ENCODE measurements at regions not wholly inside any gene's neighbourhood (a gene's known extent, or its start where the extent isn't known, plus 50 kb on each side); places are given as distances from the start of the nearest gene placed in this dataset.
A peak's percentile ranks its signal among the peaks of the same experiment; 100 is the strongest.

GRCh38 chr11:81802591-81802990 is 931.1 kb downstream of the FAM181B start:
- peaks cover 44% of the 10 kb centered on the region for H3K4me1 Mint-ChIP-seq
- WGBS, 2 experiments (ENCODE audit: insufficient coverage in 1 of 2, insufficient read length in 1 of 2), result no CpG with 5 or more reads among the region's 3 CpGs
- TF ChIP-seq, protein P1, sequence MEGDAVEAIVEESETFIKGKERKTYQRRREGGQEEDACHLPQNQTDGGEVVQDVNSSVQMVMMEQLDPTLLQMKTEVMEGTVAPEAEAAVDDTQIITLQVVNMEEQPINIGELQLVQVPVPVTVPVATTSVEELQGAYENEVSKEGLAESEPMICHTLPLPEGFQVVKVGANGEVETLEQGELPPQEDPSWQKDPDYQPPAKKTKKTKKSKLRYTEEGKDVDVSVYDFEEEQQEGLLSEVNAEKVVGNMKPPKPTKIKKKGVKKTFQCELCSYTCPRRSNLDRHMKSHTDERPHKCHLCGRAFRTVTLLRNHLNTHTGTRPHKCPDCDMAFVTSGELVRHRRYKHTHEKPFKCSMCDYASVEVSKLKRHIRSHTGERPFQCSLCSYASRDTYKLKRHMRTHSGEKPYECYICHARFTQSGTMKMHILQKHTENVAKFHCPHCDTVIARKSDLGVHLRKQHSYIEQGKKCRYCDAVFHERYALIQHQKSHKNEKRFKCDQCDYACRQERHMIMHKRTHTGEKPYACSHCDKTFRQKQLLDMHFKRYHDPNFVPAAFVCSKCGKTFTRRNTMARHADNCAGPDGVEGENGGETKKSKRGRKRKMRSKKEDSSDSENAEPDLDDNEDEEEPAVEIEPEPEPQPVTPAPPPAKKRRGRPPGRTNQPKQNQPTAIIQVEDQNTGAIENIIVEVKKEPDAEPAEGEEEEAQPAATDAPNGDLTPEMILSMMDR (conservative IDR thresholded peaks at IDR 0.05), result no peak
- H3K4me3 ChIP-seq (ENCODE audit: low read length), result no peak overlapping the region
- H3K9me3 ChIP-seq (ENCODE audit: control insufficient read depth, low read length), result no peaks in the 10 kb centered on the region
- no peaks in the 10 kb centered on the region for H3K4me1 ChIP-seq (ENCODE audit: control insufficient read depth, insufficient read depth, low read length)
- peak overlapping the region; percentile 79 for H3K27ac Mint-ChIP-seq
- H3K27ac ChIP-seq (ENCODE audit: low read depth, low read length), result no peak overlapping the region
- no peak overlapping the region for H3K9ac ChIP-seq (ENCODE audit: extremely low read depth, low read length, poor library complexity, severe bottlenecking)
- peaks cover 16% of the 10 kb centered on the region for H3K36me3 Mint-ChIP-seq (ENCODE audit: low read depth)
- H3K9me3 Mint-ChIP-seq, result peaks cover 28% of the 10 kb centered on the region
- no peaks in the 10 kb centered on the region for H3K36me3 ChIP-seq (ENCODE audit: control insufficient read depth, insufficient read depth, low read length)
- no peak for DNase-seq
- no peaks in the 10 kb centered on the region for H3K27me3 Mint-ChIP-seq (ENCODE audit: insufficient read depth)
- H3K4me3 Mint-ChIP-seq, result no peak overlapping the region
- H3K27me3 ChIP-seq (ENCODE audit: control insufficient read depth, insufficient read depth, low read length, poor library complexity, severe bottlenecking), result no peaks in the 10 kb centered on the region

GRCh38 chr11:81792416-81792815 is 941.2 kb downstream of the FAM181B start:
- Histone ChIP-seq H3K36me3 (ENCODE audit: control insufficient read depth, insufficient read depth, low read length) (no peaks in the 10 kb centered on the region), H3K27ac (ENCODE audit: low read depth, low read length) (no peak overlapping the region), H3K9me3 (ENCODE audit: control insufficient read depth, low read length) (no peaks in the 10 kb centered on the region), H3K27me3 (ENCODE audit: control insufficient read depth, insufficient read depth, low read length, poor library complexity, severe bottlenecking) (no peaks in the 10 kb centered on the region), H3K4me1 (ENCODE audit: control insufficient read depth, insufficient read depth, low read length) (no peaks in the 10 kb centered on the region), H3K4me3 (ENCODE audit: low read length) (no peak overlapping the region), H3K9ac (ENCODE audit: extremely low read depth, low read length, poor library complexity, severe bottlenecking) (no peak overlapping the region)
- Mint-ChIP-seq H3K36me3 (ENCODE audit: low read depth) (peaks cover 3% of the 10 kb centered on the region), H3K4me3 (no peak overlapping the region), H3K27me3 (ENCODE audit: insufficient read depth) (no peaks in the 10 kb centered on the region), H3K4me1 (peaks cover 13% of the 10 kb centered on the region), H3K27ac (no peak overlapping the region), H3K9me3 (peaks cover 10% of the 10 kb centered on the region)
- TF ChIP-seq, protein P1 (conservative IDR thresholded peaks at IDR 0.05), result no peak
- no peak for DNase-seq
- no CpG with 5 or more reads among the region's 4 CpGs for WGBS, 2 experiments (ENCODE audit: insufficient coverage in 1 of 2, insufficient read length in 1 of 2)

DNA sequence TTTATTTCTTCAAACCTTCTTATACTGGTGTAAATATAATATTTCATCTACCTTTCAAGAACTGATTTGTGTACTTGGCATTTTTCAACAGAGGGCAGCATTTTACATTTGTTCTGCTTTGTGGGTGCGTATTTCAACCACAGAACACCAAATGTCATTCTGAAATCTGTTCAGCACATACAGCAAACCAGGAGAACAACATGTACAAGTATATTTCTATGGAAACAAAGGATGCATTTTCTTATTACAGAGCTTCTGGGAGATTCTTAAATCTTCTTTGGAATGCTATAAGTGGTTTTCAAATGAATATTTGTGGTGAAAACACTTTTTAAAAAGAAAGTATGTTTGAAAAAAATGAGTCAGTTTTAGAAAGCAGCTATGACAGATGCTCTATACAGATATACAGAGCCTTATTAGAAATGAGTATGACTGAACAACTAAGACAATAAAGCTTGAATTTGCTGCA is 946.0 kb downstream of the FAM181B start:
- H3K4me3 Mint-ChIP-seq, result no peak overlapping the region

More for the DNA sequence above, 946.0 kb downstream of the FAM181B start:
- Histone ChIP-seq H3K36me3 (ENCODE audit: control insufficient read depth, insufficient read depth, low read length) (no peaks in the 10 kb centered on the region), H3K27me3 (ENCODE audit: control insufficient read depth, insufficient read depth, low read length, poor library complexity, severe bottlenecking) (no peaks in the 10 kb centered on the region), H3K4me3 (ENCODE audit: low read length) (no peak overlapping the region), H3K27ac (ENCODE audit: low read depth, low read length) (no peak overlapping the region), H3K9ac (ENCODE audit: extremely low read depth, low read length, poor library complexity, severe bottlenecking) (no peak overlapping the region), H3K4me1 (ENCODE audit: control insufficient read depth, insufficient read depth, low read length) (no peaks in the 10 kb centered on the region), H3K9me3 (ENCODE audit: control insufficient read depth, low read length) (no peaks in the 10 kb centered on the region)
- WGBS, 2 experiments (ENCODE audit: insufficient coverage in 1 of 2, insufficient read length in 1 of 2), result 80% methylated on average over 1 of the region's 1 CpG; no CpG with 5 or more reads in 1 of the 2 experiments
- no peaks in the 10 kb centered on the region for H3K27me3 Mint-ChIP-seq (ENCODE audit: insufficient read depth)
- TF ChIP-seq, protein P1 (conservative IDR thresholded peaks at IDR 0.05), result peak; percentile 47
- peaks cover 13% of the 10 kb centered on the region for H3K4me1 Mint-ChIP-seq
- no peak overlapping the region for H3K27ac Mint-ChIP-seq
- no peak for DNase-seq
- H3K9me3 Mint-ChIP-seq, result peaks cover 3% of the 10 kb centered on the region
- peaks cover 3% of the 10 kb centered on the region for H3K36me3 Mint-ChIP-seq (ENCODE audit: low read depth)

Data from endodermal cell (in vitro differentiated cells).